Spleen (tissue), 11 donors: ENCODE measurements at regions not wholly inside any gene's neighbourhood (a gene's known extent, or its start where the extent isn't known, plus 50 kb on each side); places are given as distances from the start of the nearest gene placed in this dataset.

ENCODE experiments used
- DNase-seq: peaks from one replicate; pipeline ENCODE4 v3.0.0-alpha.2; 2020
- H3K27ac ChIP-seq, 8 donors: fragments of 200-600 bp; sonication (generic) in 7 of 8; 1 replicate in 4 of 8; 2 replicates in 4 of 8; pipeline versions ENCODE4 v1.5.0 to v1.8.0; 2016 to 2021; ENCODE audit warnings: inconsistent platforms in 4 of 8, mild to moderate bottlenecking in 4 of 8, moderate library complexity in 1 of 8
- H3K27me3 ChIP-seq, 7 donors: fragments of 200-600 bp; sonication (generic) in 6 of 7; replicated peaks in 1 of 7; 1 replicate in 4 of 7; 2 replicates in 3 of 7; pipeline versions ENCODE4 v1.5.0 to v1.8.0; 2016 to 2021; ENCODE audit warnings: inconsistent platforms in 3 of 7, mild to moderate bottlenecking in 1 of 7
- H3K36me3 ChIP-seq, 6 donors: fragments of 200-600 bp; sonication (generic) in 5 of 6; 1 replicate in 4 of 6; 2 replicates in 2 of 6; pipeline versions ENCODE4 v1.5.0 to v1.8.0; 2016 to 2021; ENCODE audit warnings: inconsistent platforms in 2 of 6
- H3K4me1 ChIP-seq, 6 donors: fragments of 200-600 bp; sonication (generic) in 5 of 6; 1 replicate in 3 of 6; 2 replicates in 3 of 6; pipeline versions ENCODE4 v1.5.0 to v1.8.0; 2016 to 2021; ENCODE audit warnings: inconsistent platforms in 3 of 6
- H3K4me3 ChIP-seq, 8 donors: fragments of 200-600 bp; sonication (generic) in 7 of 8; 1 replicate in 4 of 8; 2 replicates in 4 of 8; pipeline versions ENCODE4 v1.5.0 to v1.8.0; 2016 to 2021; ENCODE audit warnings: inconsistent platforms in 4 of 8, mild to moderate bottlenecking in 4 of 8, moderate library complexity in 2 of 8
- H3K9me3 ChIP-seq, 8 donors: fragments of 200-600 bp; sonication (generic) in 7 of 8; 1 replicate in 4 of 8; 2 replicates in 4 of 8; pipeline versions ENCODE4 v1.5.0 to v1.8.0; 2016 to 2021; ENCODE audit warnings: inconsistent platforms in 4 of 8
- CTCF ChIP-seq, 11 experiments: fragments of 200-600 bp in 7 of 11; fragments of 450-650 bp in 4 of 11; sonication (generic) in 4 of 11; IDR thresholded peaks in 8 of 11; conservative IDR thresholded peaks in 3 of 11; 1 replicate in 7 of 11; 2 replicates in 4 of 11; pipeline versions ENCODE4 v1.4.0 to v1.8.0; 2016 to 2021; ENCODE audit warnings: antibody characterized with exemption in 11 of 11, inconsistent platforms in 4 of 11, mild to moderate bottlenecking in 1 of 11
- POLR2A ChIP-seq, 3 donors: fragments of 450-650 bp; IDR thresholded peaks; one replicate each; pipeline ENCODE4 v1.5.1; 2017; ENCODE audit warnings: antibody characterized with exemption in 3 of 3, mild to moderate bottlenecking in 1 of 3
- POLR2AphosphoS5 ChIP-seq, 3 donors: sonication (generic); formaldehyde crosslinking; IDR thresholded peaks; one replicate each; pipeline ENCODE4 v1.5.1; 2017; ENCODE audit warnings: antibody characterized with exemption in 3 of 3
- WGBS, 5 donors: extraction: QIAGEN DNeasy Blood & Tissue Kit in 3 of 5; methylation state at CpG; one replicate each; pipeline versions ENCODE4 v1.1.5 to v1.1.7; 2013 to 2018; 5-methylcytosine and 5-hydroxymethylcytosine counted together
- intact Hi-C: fragments of 100-400 bp; cut with DNase I; formaldehyde crosslinking; loops from one replicate; pipeline ENCODE4 v1.15.0; 2023; ENCODE audit warnings: low total_unique reads
- donor health status: healthy with polysubstance abuse.
- donor health status: DM: no; HTN: no; CAD: no; lungs with moderate emphysema.
- donor health status: DM: no; HTN: no; CAD: no.
- donor health status: Bipolar disorder and iron deficiency.
- donor health status: healthy.
- donor health status: DM: no; HTN: no; CAD: no.
- donor health status: DM: yes; HTN: yes; CAD: no.

GRCh38 chr3:514192-514591 lies 317.6 kb downstream of the CHL1 start:
- Histone ChIP-seq H3K4me1 (no peaks in the 10 kb centered on the region), H3K27me3 (no peaks in the 10 kb centered on the region), H3K36me3 (no peaks in the 10 kb centered on the region), H3K27ac (no peak overlapping the region), H3K9me3 (peaks cover 0 to 6% (median 2%) of the 10 kb centered on the region in 8 donors), H3K4me3 (no peak overlapping the region)
- 74 to 81% (median 75%) methylated on average over 2 of the region's 2 CpGs for WGBS, 5 donors
- no peak for TF ChIP-seq CTCF (IDR thresholded peaks at IDR 0.05 in 8 of 11, conservative IDR thresholded peaks at IDR 0.05 in 3 of 11)
- TF ChIP-seq POLR2AphosphoS5 (IDR thresholded peaks at IDR 0.05), result no peak
- TF ChIP-seq POLR2A (IDR thresholded peaks at IDR 0.05), result no peak
- intact Hi-C loops, result no loop called here
- no peak for DNase-seq

GRCh38 chr3:519026-519425 lies 322.5 kb downstream of the CHL1 start:
- H3K9me3 ChIP-seq, result no peaks in the 10 kb centered on the region
- no peaks in the 10 kb centered on the region for H3K27me3 ChIP-seq
- TF ChIP-seq CTCF (IDR thresholded peaks at IDR 0.05 in 8 of 11, conservative IDR thresholded peaks at IDR 0.05 in 3 of 11), result no peak
- TF ChIP-seq POLR2AphosphoS5 (IDR thresholded peaks at IDR 0.05), result no peak
- intact Hi-C loops, result no loop called here
- H3K27ac ChIP-seq, result no peak overlapping the region
- WGBS, 5 donors, result 95 to 98% (median 96%) methylated on average over 3 of the region's 3 CpGs
- no peaks in the 10 kb centered on the region for H3K36me3 ChIP-seq
- no peaks in the 10 kb centered on the region for H3K4me1 ChIP-seq
- H3K4me3 ChIP-seq, result no peak overlapping the region
- no peak for DNase-seq

- Histone ChIP-seq H3K4me1 (no peaks in the 10 kb centered on the region), H3K9me3 (no peaks in the 10 kb centered on the region), H3K27me3 (no peaks in the 10 kb centered on the region), H3K4me3 (no peak overlapping the region), H3K27ac (no peak overlapping the region), H3K36me3 (no peaks in the 10 kb centered on the region)
- DNase-seq, result no peak
- WGBS, 5 donors, result 53 to 72% (median 64%) methylated on average over 4 of the region's 4 CpGs
- TF ChIP-seq POLR2AphosphoS5 (IDR thresholded peaks at IDR 0.05), result no peak
- TF ChIP-seq CTCF (IDR thresholded peaks at IDR 0.05 in 8 of 11, conservative IDR thresholded peaks at IDR 0.05 in 3 of 11), result no peak
- TF ChIP-seq POLR2A (IDR thresholded peaks at IDR 0.05), result no peak
- intact Hi-C loops, result no loop called here
These were observed 326.3 kb downstream of the CHL1 start for GRCh38 chr3:522888-523287.

DNA sequence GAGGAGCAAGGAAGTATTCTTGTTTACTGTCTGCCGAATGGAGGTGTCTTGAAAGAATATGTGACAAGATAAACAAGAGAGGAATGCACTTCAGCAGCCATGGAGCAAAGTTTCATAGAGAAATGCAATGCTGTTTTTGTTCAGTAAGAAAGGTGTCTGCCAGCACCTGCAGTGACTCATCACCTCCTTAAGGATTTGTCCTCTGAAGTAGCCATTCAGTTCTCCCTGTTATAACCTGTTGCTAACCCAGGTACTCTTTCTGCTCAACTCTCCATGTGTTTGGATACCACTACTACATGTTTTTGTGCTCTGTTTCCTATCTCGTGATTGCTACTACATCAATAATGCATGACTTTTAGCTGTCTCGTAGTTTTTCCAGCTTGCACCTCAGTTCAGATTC lies 328.9 kb downstream of the CHL1 start:
- Histone ChIP-seq H3K27me3 (no peaks in the 10 kb centered on the region), H3K4me3 (no peak overlapping the region), H3K4me1 (no peaks in the 10 kb centered on the region), H3K9me3 (peaks cover 0 to 5% (median 3%) of the 10 kb centered on the region in 8 donors), H3K36me3 (no peaks in the 10 kb centered on the region), H3K27ac (no peak overlapping the region)
- WGBS, 5 donors, result 72 to 87% (median 78%) methylated on average over 3 of the region's 3 CpGs
- intact Hi-C loops, result no loop called here
- TF ChIP-seq POLR2AphosphoS5 (IDR thresholded peaks at IDR 0.05), result no peak
- TF ChIP-seq CTCF (IDR thresholded peaks at IDR 0.05 in 8 of 11, conservative IDR thresholded peaks at IDR 0.05 in 3 of 11), result no peak
- no peak for TF ChIP-seq POLR2A (IDR thresholded peaks at IDR 0.05)
- no peak for DNase-seq
